Coronary artery (tissue), 2 donors: ENCODE measurements at regions not wholly inside any gene's neighbourhood (a gene's known extent, or its start where the extent isn't known, plus 50 kb on each side); places are given as distances from the start of the nearest gene placed in this dataset.
"Not testable (repeated sequence)": the region's sequence is repeated elsewhere in the genome, so short reads cannot be mapped to it uniquely, and the experiment has no call there.

Source experiments
- DNase-seq: peaks from one replicate; pipeline ENCODE4 v3.0.0-alpha.2; 2017; ENCODE audit warnings: low spot score
- H3K27ac ChIP-seq, 2 donors: fragments of 200-600 bp; sonication (generic); one replicate each; pipeline ENCODE4 v1.5.1; 2016 to 2019
- H3K4me3 ChIP-seq: fragments of 200-600 bp; sonication (generic); 2 replicates; pipeline ENCODE4 v1.5.1; 2016; ENCODE audit warnings: mild to moderate bottlenecking, moderate library complexity
- CTCF ChIP-seq: fragments of 200-600 bp; sonication (generic); IDR thresholded peaks from one replicate; pipeline ENCODE4 v1.5.1; 2019; ENCODE audit warnings: antibody characterized with exemption

- no peak overlapping the region for H3K27ac ChIP-seq
- no peak for TF ChIP-seq CTCF
Observed at GRCh38 chr15:96869122-96869521, 538.6 kb downstream of the NR2F2 start.

GRCh38 chr15:96869790-96870189 is 539.3 kb downstream of the NR2F2 start:
- no peak overlapping the region for H3K27ac ChIP-seq
- DNase-seq = no peak
- H3K4me3 ChIP-seq = no peak overlapping the region
- no peak for TF ChIP-seq CTCF

More at GRCh38 chr15:96869122-96869521, 538.6 kb downstream of the NR2F2 start:
- H3K4me3 ChIP-seq = no peak overlapping the region
- DNase-seq = no peak

- no peak overlapping the region for H3K27ac ChIP-seq
- no peak for TF ChIP-seq CTCF
- no peak for DNase-seq
- H3K4me3 ChIP-seq = no peak overlapping the region
Observed at GRCh38 chr15:96870580-96870979, 540.1 kb downstream of the NR2F2 start.

GRCh38 chr15:96877442-96877841 is 546.9 kb downstream of the NR2F2 start:
- not testable (repeated sequence) for H3K27ac ChIP-seq, H3K4me3 ChIP-seq, DNase-seq

GRCh38 chr15:96878129-96878528 is 547.6 kb downstream of the NR2F2 start:
- Histone ChIP-seq H3K27ac (no peak overlapping the region), H3K4me3 (no peak overlapping the region)
- no peak for DNase-seq
- TF ChIP-seq CTCF = no peak

GRCh38 chr15:96882121-96882772 is 551.7 kb downstream of the NR2F2 start:
- no peak for TF ChIP-seq CTCF
- no peak for DNase-seq
- Histone ChIP-seq H3K27ac (no peak overlapping the region), H3K4me3 (no peak overlapping the region)

- TF ChIP-seq CTCF = no peak
- DNase-seq = no peak
- Histone ChIP-seq H3K4me3 (no peak overlapping the region), H3K27ac (no peak overlapping the region)
Observed at GRCh38 chr15:96887730-96888129, 557.2 kb downstream of the NR2F2 start.

- no peak overlapping the region for H3K4me3 ChIP-seq
- no peak for TF ChIP-seq CTCF
- DNase-seq = no peak
- H3K27ac ChIP-seq = no peak overlapping the region
Observed at GRCh38 chr15:96888764-96889163, 558.3 kb downstream of the NR2F2 start.
